ENCODE measurements at regions not wholly inside any gene's neighbourhood (a gene's known extent, or its start where the extent isn't known, plus 50 kb on each side); places are given as distances from the start of the nearest gene placed in this dataset.

GRCh38 chr18:77560341-77560992, 310.8 kb downstream of the GALR1 start:
- DNase-seq (ENCODE audit: low spot score): no peak
- TF ChIP-seq CTCF (IDR thresholded peaks at IDR 0.05; ENCODE audit: extremely low read depth, insufficient read depth, missing control alignments): no peak
- in situ Hi-C loops (cut with MboI; ENCODE audit: low pct_unique_long_range_greater_than_20kb, low sequenced_read_pairs, unreplicated experiment): no loop called here

GRCh38 chr18:77566604-77567003, 317.0 kb downstream of the GALR1 start:
- no peak for TF ChIP-seq CTCF (IDR thresholded peaks at IDR 0.05; ENCODE audit: extremely low read depth, insufficient read depth, missing control alignments)
- no peak for DNase-seq (ENCODE audit: low spot score)
- in situ Hi-C loops (cut with MboI; ENCODE audit: low pct_unique_long_range_greater_than_20kb, low sequenced_read_pairs, unreplicated experiment): no loop called here

GRCh38 chr18:77567205-77567604, 317.6 kb downstream of the GALR1 start:
- no peak for DNase-seq (ENCODE audit: low spot score)
- TF ChIP-seq CTCF (IDR thresholded peaks at IDR 0.05; ENCODE audit: extremely low read depth, insufficient read depth, missing control alignments): no peak
- in situ Hi-C loops (cut with MboI; ENCODE audit: low pct_unique_long_range_greater_than_20kb, low sequenced_read_pairs, unreplicated experiment): no loop called here

- in situ Hi-C loops (cut with MboI; ENCODE audit: low pct_unique_long_range_greater_than_20kb, low sequenced_read_pairs, unreplicated experiment): no loop called here
- no peak for TF ChIP-seq CTCF (IDR thresholded peaks at IDR 0.05; ENCODE audit: extremely low read depth, insufficient read depth, missing control alignments)
- no peak for DNase-seq (ENCODE audit: low spot score)
Measured at GRCh38 chr18:77571743-77572142, 322.1 kb downstream of the GALR1 start.

DNA sequence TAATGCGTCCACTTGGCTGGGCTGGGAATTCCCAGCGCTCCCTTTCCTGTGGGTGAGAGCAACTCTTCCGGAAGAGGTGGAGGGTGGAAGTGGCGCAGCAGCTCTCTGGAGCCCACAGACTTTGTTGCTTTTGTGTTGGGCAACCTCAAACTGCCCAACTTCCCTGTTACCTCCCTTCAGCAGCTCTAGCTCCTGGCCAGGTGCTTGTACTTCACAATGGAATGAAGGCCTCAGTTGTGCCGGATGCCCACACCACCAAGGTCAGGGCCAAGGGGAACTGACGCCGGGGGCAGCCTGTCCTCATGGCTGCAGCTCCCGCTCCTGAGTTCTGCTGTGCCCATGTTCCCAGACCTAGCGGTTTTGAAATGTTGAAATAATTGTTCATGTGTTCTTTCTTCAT, 322.9 kb downstream of the GALR1 start:
- TF ChIP-seq CTCF (IDR thresholded peaks at IDR 0.05; ENCODE audit: extremely low read depth, insufficient read depth, missing control alignments): no peak
- DNase-seq (ENCODE audit: low spot score): no peak
- in situ Hi-C loops (cut with MboI; ENCODE audit: low pct_unique_long_range_greater_than_20kb, low sequenced_read_pairs, unreplicated experiment): no loop called here

DNA sequence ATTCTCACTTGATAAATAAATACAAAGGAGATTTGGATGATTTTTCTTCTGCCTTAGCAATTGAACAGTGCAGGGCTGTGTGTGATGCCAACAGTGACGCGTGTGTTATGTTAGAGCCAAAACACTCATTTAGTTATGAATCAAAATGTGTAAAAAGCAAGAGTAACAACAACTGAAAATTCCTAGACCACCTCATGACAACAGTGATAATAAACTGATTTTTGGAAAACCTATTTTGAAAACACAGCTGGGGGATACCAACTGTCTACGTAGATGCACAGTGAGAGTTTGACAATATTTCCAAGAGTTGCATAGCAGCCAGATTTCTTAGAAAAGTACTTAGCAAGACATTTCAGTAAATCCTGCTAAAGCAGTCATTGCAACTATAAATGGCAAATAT, 323.9 kb downstream of the GALR1 start:
- in situ Hi-C loops (cut with MboI; ENCODE audit: low pct_unique_long_range_greater_than_20kb, low sequenced_read_pairs, unreplicated experiment): no loop called here
- TF ChIP-seq CTCF (IDR thresholded peaks at IDR 0.05; ENCODE audit: extremely low read depth, insufficient read depth, missing control alignments): no peak
- no peak for DNase-seq (ENCODE audit: low spot score)
